Heart left ventricle (tissue), 13 donors: ENCODE measurements at regions not wholly inside any gene's neighbourhood (a gene's known extent, or its start where the extent isn't known, plus 50 kb on each side); places are given as distances from the start of the nearest gene placed in this dataset.

Experiments
- POLR2A ChIP-seq, 2 donors: fragments of 450-650 bp; IDR thresholded peaks; one replicate each; pipeline ENCODE4 v1.6.1; 2017; ENCODE audit warnings: antibody characterized with exemption in 2 of 2, mild to moderate bottlenecking in 2 of 2, moderate library complexity in 2 of 2
- TF ChIP-seq, protein P1 (sequence below), 12 donors: fragments of 200-600 bp; sonication (generic) in 4 of 12; IDR thresholded peaks; one replicate each; pipeline versions ENCODE4 v1.5.0 to v1.8.0; 2018 to 2022; ENCODE audit warnings: antibody characterized with exemption in 12 of 12, mild to moderate bottlenecking in 5 of 12
- donor health status: ischemic (EF 13 %, LVEDD 7.1; RV severe dilation, severe dysfunction).
- donor health status: DM: no; HTN: yes; CAD: no.
- donor health status: DM: no; HTN: no; CAD: no.
- donor health status: ischemic (EF 25% LVEDD 6.9; RV normal size, moderate dysfunction).
- donor health status: ischemic (EF 25% LVEDD 5.7; RV mildly dilated, moderate dysfunction).
- donor health status: ischemic (EF 35%, LVEDD 5.7; RV mildly dilated, moderate dysfunction).
- donor health status: nonischemic (EF 11% LVEDD 7.7; RV severe dilation, severe dysfunction).
- donor health status: DM: yes; HTN: yes; CAD: no.
- donor health status: PGD.
- donor health status: ischemic (EF 29% LVEDD 5.4; RV normal size, mild dysfunction).
- donor health status: nonischemic (EF 23%, LVEDD 6.1; RV moderate dilation, normal function).

DNA sequence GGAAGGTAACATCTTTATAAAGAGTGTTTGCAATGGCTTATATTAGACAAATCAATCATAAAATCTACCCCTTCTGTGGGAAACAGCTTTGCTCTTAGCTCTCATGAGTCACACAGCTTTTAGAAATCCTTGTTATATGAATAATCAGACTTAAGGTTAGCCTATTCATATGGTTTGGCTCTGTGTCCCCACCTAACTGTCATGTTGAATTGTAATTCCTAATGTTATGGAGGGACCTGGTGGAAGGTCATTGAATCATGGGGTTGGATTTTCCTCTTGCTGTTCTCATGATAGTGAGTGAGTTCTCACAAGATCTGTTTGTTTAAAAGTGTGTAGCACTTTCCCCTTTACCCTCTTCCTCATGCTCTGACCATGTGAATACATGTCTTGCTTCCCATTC is 704.2 kb upstream of the KLHL1 start:
- TF ChIP-seq, protein P1, sequence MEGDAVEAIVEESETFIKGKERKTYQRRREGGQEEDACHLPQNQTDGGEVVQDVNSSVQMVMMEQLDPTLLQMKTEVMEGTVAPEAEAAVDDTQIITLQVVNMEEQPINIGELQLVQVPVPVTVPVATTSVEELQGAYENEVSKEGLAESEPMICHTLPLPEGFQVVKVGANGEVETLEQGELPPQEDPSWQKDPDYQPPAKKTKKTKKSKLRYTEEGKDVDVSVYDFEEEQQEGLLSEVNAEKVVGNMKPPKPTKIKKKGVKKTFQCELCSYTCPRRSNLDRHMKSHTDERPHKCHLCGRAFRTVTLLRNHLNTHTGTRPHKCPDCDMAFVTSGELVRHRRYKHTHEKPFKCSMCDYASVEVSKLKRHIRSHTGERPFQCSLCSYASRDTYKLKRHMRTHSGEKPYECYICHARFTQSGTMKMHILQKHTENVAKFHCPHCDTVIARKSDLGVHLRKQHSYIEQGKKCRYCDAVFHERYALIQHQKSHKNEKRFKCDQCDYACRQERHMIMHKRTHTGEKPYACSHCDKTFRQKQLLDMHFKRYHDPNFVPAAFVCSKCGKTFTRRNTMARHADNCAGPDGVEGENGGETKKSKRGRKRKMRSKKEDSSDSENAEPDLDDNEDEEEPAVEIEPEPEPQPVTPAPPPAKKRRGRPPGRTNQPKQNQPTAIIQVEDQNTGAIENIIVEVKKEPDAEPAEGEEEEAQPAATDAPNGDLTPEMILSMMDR (IDR thresholded peaks at IDR 0.05), result no peak
- TF ChIP-seq POLR2A (IDR thresholded peaks at IDR 0.05), result no peak
